LoVo (cell line): ENCODE measurements at regions not wholly inside any gene's neighbourhood (a gene's known extent, or its start where the extent isn't known, plus 50 kb on each side); places are given as distances from the start of the nearest gene placed in this dataset.
"Not testable (repeated sequence)": the region's sequence is repeated elsewhere in the genome, so short reads cannot be mapped to it uniquely, and the experiment has no call there.

ENCODE experiments used
- DNase-seq: peaks from one replicate; pipeline ENCODE4 v3.0.0-alpha.2; 2016; ENCODE audit warnings: low spot score

DNA sequence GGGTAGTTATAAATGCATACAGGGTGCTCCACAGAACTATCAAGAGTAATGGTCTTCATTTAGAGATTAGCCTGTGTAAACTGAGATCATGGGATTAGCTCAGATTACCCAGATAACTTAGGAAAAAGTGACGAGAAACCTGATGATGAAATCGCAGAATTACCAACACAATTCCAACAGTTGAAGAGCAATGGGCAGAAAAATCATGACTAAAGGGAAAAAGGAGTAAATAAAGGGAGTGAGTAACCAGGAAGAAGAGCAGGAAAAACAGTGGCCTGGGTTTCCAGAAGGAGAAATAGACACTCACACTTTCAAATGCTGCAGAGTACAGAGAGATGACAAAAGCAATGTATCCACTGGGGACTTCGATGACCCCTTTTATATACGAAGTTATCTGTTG is 817.3 kb downstream of the TRIML1 start:
- DNase-seq = no peak

DNA sequence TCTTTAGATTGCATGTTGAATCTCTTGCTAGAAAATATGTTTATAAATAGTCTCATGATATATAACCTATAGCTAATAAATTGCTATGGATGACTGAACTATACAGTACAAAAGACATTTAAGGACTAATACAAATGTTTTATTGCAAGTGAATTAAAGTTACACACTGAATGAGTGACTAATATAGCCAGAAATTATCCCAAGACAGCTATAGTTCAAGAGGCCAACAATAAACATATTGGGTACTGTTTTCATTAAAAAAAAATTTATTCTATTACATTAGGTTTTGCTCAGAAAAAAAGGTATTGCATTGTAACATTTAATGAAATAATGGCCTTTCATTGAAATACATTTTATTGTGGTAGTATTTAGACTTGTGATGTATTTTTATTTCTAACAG is 819.1 kb downstream of the TRIML1 start:
- no peak for DNase-seq

DNA sequence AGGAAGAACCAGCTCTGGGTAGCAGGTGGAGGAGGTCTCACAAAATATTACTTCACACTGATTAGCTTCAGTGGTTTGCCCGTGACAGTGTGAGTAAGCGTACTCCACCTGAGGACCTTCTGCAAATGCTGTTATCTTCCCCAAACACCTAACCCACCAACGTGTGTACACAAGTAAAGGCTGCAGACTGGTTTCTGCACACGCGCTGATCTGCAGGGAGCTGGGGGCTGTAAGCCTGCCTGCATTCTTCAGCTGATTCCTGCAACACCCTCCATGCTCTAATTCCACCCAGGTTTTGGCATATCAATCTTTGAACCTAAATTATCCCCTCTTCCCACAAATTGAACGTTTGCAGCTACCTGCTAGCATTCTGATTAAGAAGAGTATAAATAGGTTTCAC is 820.2 kb downstream of the TRIML1 start:
- no peak for DNase-seq

DNA sequence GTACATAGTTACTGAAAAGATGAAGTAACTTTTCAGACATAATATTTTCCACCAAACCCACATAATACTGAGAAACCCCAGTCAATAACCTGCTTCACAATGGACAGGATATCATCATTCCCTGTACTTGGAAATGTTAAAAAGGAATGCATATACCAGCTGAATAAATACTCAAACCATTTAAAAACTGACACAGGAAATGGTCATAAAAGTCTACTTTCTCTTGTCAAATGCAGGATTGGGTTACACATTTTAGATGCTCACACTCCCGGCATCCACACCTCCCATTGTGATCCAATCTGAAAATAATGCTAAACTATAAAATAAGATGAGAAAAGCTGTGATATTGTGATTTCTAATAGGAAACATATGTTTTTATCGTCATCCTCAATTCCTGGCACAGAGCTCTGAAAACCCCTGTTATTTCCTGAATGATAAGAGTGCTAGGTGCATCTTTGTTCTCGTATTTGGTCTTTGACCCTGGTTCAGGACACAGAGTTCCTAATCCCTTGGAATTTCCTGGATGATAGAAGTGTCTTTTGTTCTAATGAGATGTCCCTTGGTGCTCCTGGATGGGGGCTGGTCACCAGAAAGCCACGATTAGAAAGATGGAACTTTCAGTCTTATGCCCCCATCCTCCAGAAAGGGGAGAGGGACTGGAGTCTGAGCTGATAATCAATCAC is 821.3 kb downstream of the TRIML1 start:
- no peak for DNase-seq

DNA sequence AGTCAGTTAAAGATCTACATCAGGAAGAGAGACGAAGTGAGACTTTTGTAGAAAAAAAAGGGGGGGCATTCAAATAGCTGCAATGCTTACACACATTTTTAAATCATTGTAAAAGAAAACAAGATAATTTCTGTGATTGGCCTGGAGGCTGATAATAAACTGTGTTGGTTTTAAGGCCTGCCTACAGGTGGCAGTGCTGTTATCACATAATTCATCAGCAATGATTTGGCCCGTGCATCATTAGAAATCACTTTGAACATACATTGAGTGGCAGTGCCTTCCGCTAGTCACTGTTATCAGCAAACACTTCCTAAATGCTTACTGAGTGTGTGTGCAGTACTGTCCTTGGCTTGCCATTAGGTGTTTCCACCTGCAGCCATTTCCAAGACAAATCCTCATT is 831.9 kb downstream of the TRIML1 start:
- DNase-seq = no peak

DNA sequence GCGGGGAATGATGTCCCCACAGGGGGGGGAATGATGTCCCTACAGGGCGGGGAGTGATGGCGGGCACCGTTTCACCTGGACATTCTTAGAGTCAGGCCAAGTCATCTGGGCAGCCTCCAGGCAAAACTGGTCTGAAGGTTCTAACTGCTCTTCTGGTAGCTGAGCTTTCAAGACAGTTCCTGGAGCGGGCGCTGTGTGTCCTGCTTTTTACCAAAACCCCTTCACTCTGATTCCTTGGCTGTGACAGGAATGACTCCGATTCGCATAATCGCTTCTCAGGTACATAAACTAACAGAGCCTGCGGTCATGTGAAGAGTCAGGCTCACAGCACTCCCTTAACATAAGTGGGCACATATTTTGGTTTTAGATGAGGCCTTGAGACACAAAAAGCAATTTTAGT is 836.0 kb downstream of the TRIML1 start:
- DNase-seq = no peak

DNA sequence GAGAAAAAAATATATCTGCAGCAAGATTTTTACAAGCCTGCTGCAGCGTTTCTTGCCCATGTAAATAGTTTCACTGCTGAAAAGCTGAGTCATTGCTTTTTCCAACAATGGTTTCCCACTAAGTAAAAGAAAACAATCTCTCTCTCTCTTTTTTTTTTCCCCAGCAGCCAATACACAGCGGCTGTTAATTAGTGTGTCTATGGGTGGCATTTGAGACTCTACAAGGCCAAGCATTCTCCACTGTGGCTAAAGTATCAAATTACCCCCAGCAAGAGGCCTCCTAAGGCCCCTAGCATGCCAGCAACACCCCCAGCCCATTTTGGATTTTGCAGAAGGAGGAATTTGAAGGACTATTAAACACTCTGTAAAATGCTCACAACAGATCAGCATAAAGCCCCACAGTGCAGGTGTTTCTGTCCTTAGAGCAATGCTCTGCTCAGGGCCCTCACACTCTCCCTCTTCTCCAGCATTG is 837.4 kb downstream of the TRIML1 start:
- no peak for DNase-seq

DNA sequence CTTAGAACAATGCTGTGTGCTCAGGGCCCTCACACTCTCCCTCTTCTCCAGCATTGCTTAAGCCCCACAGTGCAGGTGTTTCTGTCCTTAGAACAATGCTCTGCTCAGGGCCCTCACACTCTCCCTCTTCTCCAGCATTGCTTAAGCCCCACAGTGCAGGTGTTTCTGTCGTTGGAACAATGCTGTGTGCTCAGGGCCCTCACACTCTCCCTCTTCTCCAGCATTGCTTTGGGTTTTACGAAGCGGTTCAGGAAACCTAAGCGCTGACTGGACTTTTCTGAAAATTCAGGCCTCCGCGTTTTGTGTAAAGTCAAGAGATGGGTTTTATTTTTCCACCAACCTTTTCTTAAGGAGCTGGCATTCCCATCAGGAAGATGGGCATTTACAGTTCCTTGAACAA is 838.0 kb downstream of the TRIML1 start:
- DNase-seq = not testable (repeated sequence)

DNA sequence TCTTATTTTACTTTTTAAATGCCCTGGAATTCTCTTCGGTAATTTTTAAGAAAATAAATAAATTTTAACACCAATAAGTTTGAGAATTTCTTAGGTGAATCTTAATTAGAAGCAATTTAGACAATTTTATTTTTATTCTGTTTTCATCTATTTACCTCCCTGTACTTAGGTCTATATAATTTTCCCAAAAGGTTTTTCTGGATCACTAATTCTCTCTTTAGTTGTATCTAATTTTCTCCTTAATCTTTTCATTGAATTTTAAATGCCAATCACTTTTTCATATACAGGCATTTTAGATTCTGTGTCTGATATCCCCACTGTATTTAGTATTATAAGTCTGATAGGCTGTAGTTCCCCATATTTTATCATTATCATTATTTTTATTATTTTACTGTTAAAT is 845.3 kb downstream of the TRIML1 start:
- DNase-seq = no peak

DNA sequence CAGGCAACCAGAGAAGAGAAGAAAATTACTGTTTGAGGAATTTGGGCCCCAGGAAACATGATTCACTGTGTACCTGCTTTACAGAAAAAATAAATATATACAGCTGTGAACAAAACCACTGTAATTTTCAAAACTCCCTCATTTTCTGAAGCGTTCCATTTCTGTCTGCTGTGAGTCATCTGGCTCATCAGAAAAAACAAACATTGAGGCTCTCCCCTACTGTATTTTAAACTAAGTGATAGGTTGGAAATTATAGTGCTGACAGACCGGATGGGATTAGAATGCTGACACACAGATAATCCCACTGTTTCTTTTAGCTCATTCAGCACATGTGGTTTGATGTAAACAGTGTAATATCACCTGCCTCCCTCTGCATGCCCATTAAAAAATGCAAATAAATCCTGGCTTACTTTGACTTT is 847.0 kb downstream of the TRIML1 start:
- no peak for DNase-seq

DNA sequence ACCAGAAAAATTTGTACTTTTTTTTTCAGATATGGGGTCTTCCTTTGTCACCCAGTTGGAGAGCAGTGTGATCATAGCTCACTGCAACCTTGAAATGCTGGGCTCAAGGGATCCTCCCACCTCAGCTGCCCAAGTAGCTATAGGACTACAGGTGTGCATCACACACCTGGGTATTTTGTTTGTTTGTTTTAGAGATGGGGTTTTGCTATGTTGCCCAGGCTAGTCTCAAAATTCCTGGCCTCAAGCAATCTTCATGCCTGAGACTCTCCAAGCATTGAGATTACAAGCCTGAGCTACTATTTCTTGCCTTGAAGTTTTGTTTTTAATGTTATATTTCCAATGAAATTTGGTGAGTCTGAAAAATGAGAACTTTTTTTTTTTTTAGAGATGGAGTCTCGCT is 847.8 kb downstream of the TRIML1 start:
- DNase-seq = no peak

DNA sequence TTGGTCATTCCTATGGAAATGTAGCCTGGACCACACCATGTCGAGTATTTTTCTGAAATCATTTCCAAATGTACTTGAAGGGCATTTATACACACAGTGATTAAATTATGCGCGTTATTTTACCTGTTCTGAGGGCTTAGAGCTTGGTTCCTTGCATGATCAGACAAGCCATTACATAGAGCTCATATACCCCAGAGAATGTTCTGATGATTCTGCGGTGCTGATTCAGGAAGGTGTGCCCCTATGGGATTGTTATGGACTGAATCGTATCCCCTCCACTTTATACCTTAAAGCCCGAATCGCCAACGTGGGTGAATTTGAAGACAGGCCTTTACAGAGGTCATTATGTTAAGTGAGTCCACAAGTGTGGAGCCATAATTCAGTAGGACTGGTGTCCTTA is 848.9 kb downstream of the TRIML1 start:
- DNase-seq = no peak

DNA sequence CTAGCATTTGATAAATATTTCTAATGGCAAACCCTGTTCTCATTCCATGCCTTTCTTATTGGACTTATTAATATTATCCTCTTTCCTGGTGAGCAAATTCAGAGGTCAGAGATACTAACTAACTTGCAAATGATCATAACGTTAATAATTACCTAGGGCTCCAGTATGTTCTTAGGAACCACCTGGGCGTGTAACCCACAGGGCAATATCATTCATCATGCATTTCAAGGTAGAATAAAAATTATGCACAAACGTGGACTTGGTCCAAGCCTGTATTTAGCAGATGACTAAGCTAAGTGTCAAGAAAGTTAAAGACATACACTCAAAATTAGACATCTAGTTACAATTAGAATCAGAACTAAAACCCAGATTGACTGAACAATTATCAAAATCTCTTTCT is 850.1 kb downstream of the TRIML1 start:
- no peak for DNase-seq

DNA sequence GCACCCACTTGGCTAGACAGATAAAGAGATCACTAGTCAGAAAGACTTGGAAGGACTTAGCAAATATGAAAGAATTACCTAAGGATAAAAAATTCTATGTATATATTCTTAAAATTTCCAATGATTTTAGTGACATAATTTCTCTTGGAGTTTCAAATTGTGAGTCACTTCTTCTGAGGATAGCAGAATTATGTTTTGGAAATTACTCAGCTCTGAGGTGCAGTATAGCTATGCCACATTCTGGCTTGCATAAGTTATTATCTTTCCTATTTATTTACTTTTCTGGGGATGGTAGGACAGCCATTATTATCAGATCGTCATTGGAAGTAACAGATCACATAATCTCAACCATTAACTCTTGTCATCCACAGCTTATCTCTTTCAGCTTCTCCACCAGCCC is 853.5 kb downstream of the TRIML1 start:
- DNase-seq = no peak

DNA sequence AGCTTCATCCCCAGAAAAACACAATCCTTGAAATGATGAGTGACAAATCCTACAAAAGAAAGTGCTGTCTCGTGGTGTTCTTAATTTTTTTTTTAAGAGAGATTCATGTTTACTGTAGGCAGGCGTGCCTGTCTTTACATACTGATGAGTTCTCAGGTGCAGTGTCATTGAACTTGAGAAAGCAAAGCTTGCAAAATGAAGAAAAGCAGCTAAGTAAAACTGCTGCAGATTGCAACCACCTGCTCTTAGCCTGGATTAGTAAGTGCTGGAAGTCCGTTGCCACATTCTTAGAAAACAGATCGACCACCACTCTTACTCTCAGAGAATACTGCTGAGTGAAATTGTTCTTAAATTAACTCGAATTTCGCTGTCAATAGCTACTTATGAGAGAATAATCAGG is 854.6 kb downstream of the TRIML1 start:
- no peak for DNase-seq

DNA sequence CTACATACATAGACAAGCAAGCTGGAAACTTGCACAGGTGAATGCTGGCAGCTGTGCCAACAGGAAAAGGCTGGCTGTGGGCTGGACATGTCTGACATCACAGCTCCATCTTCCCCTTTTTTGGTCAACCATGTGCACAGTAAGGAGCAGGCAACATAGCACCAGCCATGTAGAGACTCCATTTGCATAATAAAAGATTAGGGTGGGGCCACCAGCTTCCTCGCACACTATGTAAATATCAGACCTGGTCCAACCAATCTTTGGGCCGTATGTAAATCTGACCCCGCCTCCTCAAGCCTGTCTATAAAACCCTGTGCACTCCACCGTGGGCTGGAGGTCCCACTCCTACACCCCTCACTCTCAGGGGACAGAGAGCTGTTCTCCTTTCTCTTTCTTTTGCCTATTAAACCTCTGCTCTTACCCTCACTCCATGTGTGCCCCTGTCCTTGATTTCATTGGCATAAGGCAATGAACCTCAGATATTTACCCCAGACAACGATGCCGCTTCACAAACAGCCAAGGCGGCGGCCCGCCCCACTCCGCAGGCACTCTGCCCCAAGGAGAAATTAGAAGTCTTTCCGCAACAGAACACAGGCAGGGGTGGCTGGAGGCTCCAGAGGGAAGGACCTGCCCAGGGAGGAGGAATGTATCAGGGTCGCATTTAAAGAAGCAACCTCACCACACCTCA is 862.2 kb downstream of the TRIML1 start:
- no peak for DNase-seq

DNA sequence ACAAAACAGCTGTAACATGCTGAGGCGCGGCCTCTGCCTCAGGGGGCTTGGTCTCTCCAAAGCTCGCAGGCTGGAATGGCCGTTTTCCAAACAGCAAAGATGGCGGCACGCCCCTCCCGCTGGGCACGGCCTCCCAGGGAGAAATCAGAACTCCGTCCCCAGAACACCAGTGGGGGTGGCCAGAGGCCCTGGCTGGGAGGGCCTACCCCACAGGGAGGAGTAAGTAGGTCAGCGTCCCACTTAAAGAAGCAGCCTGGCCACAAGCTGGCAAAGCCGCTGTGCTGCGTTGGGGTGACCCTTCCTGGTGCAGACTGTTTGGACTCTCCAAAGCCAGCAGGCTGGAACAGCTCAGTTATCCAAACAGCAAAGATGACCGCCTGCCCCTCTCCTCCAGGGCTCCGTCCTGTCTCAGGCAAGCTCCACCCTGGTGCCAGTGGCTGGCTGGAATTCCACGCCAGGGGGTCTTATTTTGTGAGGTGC is 862.8 kb downstream of the TRIML1 start:
- DNase-seq = no peak

DNA sequence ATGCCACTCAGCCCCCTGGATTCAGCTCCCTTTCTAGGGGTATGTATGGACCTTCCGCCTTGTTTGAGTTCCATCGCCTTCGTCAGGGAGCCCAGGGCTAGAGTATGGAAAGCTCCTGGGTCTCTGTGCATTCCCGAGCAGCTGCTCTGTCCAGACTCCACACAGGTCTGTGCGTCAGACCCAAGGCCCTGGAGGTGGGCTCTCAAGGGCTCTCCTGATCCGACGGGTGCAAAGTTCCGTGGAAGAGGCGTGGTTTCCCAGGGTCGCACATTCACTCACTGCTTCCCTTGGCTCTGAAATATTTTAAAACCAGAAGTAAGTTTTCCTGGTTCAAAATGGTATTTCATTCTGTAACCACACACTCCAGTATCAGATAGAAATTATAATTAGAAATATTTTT is 863.2 kb downstream of the TRIML1 start:
- DNase-seq = no peak

DNA sequence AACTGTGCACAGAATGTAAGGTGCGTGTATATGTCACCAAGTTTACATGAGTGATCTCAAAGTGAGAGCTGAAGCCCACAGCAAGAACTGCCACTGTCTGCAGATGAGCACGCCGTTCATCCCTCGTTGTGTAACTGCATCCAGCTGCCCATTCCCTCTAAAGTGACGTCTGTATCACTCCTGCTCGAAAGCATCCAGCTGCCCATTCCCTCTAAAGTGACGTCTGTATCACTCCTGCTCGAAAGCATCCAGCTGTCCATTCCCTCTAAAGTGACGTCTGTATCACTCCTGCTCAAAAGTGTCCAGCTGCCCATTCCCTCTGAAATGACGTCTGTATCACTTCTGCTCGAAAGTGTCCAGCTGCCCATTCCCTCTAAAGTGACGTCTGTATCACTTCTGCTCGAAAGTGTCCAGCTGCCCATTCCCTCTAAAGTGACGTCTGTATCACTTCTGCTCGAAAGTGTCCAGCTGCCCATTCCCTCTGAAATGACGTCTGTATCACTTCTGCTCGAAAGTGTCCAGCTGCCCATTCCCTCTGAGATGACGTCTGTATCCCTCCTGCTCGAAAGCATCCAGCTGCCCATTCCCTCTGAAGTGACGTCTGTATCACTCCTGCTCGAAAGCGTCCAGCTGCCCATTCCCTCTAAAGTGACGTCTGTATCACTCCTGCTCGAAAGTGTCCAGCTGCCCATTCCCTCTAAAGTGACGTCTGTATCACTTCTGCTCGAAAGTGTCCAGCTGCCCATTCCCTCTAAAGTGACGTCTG is 871.4 kb downstream of the TRIML1 start:
- DNase-seq = not testable (repeated sequence)

DNA sequence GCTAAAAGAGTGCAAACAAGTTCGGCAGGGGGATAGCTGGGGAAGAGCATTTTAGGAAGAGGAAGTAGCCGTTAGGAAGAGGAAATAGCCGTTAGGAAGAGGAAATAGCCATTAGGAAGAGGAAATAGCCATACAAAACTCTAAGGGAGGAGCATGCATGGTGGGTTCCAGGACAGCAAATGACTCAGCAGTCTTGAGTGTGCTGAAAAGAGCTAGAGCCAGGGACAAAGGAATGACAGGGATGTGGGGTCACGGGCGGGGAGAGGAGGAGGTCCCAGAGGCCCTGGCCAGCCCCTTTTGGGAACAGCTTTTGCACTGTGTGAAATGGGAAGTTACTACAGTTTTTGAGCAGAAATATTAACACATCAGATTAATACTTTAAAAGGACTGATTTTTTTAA is 882.6 kb downstream of the TRIML1 start:
- no peak for DNase-seq

DNA sequence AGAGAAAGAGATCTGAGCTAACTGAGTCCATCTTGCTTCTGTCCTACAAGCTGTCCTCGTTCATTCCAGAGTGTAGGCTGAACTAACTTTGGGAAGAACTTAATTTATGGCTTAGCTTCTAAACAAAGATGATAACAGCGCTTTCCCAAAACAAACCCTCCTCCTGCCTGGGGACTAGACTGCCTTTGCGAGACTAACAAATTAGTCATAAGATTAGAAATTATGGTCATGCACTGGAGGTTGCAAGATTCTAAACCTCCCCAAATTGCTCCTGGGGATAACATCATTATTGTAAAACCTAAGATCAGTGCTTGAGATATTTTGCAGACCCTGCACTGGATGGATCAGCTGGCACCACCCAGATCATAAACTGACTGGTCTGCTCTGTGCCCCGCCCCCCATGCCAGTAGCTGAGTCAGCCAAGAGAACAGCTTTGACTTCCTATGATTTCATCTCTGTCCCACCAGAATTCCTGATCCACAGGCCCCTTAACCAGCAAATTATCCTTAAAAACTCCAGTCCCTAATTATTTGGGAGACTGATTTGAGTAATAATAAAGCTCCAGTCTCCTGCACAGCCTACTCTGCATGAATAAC is 883.3 kb downstream of the TRIML1 start:
- DNase-seq = no peak

DNA sequence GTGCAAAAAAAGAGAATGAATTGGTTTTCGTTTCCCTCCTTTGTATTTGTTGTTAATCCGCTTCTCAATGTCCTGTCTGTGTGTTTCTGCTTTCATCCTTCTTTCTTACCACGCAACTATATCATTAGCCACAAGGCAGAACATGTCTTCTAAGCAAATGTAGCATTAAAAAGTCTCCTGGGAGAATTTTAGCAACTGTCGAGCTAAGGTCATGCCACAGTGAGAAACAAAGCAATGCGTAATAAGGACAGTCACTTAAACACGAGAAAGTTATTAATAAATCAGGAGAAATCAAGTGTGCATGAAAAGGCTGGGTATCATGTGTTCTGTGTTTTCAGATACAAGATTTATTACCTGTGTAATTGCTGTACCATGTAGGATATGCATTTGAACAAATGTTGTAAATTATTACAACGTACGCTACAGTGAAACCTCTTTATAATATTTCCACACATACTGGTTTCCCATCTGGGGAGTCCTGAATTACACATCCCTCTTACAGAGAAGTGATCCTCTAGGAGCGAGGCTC is 890.8 kb downstream of the TRIML1 start:
- DNase-seq = no peak
